HFFc6 (cell line): ENCODE measurements at regions not wholly inside any gene's neighbourhood (a gene's known extent, or its start where the extent isn't known, plus 50 kb on each side); places are given as distances from the start of the nearest gene placed in this dataset.

Experiments
- DNase-seq: peaks from one replicate; pipeline ENCODE4 v3.0.0-alpha.2; 2018
- H3K27ac Mint-ChIP-seq: 2 replicates; pipeline ENCODE4 v1.8.0; 2020; ENCODE audit warnings: mild to moderate bottlenecking, mixed read lengths
- H3K27me3 Mint-ChIP-seq: 2 replicates; pipeline ENCODE4 v1.8.0; 2021; ENCODE audit warnings: mild to moderate bottlenecking, moderate library complexity, mixed read lengths; ENCODE audit not compliant: insufficient read depth
- H3K36me3 Mint-ChIP-seq: 2 replicates; pipeline ENCODE4 v1.8.0; 2021; ENCODE audit warnings: low read depth, mixed read lengths
- H3K4me1 Mint-ChIP-seq: 2 replicates; pipeline ENCODE4 v1.8.0; 2020; ENCODE audit warnings: low read depth, mixed read lengths
- H3K4me3 Mint-ChIP-seq: 2 replicates; pipeline ENCODE4 v1.8.0; 2020; ENCODE audit warnings: mild to moderate bottlenecking, moderate library complexity, mixed read lengths
- H3K9me3 Mint-ChIP-seq: 2 replicates; pipeline ENCODE4 v1.8.0; 2020; ENCODE audit warnings: mild to moderate bottlenecking, mixed read lengths
- TF ChIP-seq, protein P1 (sequence below): fragments of 200-600 bp; sonication (generic); IDR thresholded peaks from 2 replicates; pipeline ENCODE4 v1.5.0; 2021; ENCODE audit warnings: antibody characterized with exemption, mild to moderate bottlenecking

DNA sequence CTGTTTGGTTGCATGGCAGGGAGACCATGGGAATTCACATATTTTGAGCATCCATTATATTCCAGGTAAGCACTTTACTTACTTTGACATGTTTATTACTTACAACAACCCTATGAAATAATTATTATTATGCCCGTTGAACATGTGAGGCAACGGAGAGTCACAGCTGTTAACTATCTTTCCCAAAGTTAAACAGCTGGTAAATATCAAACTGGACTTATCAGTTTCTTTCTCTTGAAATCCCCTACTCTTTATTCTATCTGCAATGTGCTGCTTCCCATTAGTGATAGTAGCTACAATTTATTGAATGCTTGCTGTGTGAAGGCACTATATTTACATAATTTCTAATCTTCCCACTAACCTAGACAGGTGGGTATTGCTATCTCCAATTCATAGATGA lies 847.7 kb upstream of the MAP3K7 start:
- Mint-ChIP-seq H3K9me3 (peaks cover 49% of the 10 kb centered on the region), H3K36me3 (no peaks in the 10 kb centered on the region), H3K27ac (no peak overlapping the region), H3K4me1 (no peaks in the 10 kb centered on the region), H3K4me3 (no peak overlapping the region), H3K27me3 (no peaks in the 10 kb centered on the region)
- TF ChIP-seq, protein P1, sequence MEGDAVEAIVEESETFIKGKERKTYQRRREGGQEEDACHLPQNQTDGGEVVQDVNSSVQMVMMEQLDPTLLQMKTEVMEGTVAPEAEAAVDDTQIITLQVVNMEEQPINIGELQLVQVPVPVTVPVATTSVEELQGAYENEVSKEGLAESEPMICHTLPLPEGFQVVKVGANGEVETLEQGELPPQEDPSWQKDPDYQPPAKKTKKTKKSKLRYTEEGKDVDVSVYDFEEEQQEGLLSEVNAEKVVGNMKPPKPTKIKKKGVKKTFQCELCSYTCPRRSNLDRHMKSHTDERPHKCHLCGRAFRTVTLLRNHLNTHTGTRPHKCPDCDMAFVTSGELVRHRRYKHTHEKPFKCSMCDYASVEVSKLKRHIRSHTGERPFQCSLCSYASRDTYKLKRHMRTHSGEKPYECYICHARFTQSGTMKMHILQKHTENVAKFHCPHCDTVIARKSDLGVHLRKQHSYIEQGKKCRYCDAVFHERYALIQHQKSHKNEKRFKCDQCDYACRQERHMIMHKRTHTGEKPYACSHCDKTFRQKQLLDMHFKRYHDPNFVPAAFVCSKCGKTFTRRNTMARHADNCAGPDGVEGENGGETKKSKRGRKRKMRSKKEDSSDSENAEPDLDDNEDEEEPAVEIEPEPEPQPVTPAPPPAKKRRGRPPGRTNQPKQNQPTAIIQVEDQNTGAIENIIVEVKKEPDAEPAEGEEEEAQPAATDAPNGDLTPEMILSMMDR: no peak
- no peak for DNase-seq

GRCh38 chr6:91433660-91434534 lies 847.0 kb upstream of the MAP3K7 start:
- H3K4me3 Mint-ChIP-seq: no peak overlapping the region
- DNase-seq: no peak
- H3K36me3 Mint-ChIP-seq: no peaks in the 10 kb centered on the region
- H3K9me3 Mint-ChIP-seq: peaks cover 46% of the 10 kb centered on the region
- no peaks in the 10 kb centered on the region for H3K4me1 Mint-ChIP-seq
- TF ChIP-seq, protein P1: no peak
- H3K27me3 Mint-ChIP-seq: no peaks in the 10 kb centered on the region; the same call in 1 of the 2 replicates
- H3K27ac Mint-ChIP-seq: no peak overlapping the region

DNA sequence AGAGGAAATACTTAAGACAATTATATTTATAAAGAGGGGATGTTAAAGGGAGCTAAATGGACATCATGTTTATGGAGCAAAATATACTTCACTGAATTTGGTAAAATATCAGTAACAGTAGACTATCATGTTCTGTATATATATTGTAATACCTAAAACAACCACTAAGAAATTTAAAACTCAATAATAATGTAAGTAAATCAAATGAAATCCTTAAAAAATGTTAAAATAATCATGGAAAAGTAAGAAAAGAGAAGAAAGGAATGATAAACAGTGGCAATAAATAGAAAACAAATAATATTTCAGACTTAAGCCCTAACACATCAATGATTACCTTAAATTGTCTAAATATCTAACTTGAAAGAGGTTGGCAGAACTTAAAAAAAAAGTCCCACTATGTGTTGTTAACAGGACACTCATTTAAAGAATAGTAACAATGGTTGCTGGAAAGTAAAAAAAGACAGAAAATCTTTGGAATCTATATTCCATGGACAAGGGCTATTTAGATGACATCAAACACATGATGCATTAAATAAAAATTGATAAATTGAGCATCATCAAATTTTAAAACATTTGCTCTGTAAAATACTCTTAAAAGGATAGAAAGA lies 842.2 kb upstream of the MAP3K7 start:
- Mint-ChIP-seq H3K27ac (no peak overlapping the region), H3K9me3 (peaks cover 49% of the 10 kb centered on the region), H3K4me3 (no peak overlapping the region), H3K36me3 (no peaks in the 10 kb centered on the region), H3K27me3 (no peaks in the 10 kb centered on the region; the same call in 1 of the 2 replicates), H3K4me1 (no peaks in the 10 kb centered on the region)
- DNase-seq: no peak
- TF ChIP-seq, protein P1: peak; percentile 58

- Mint-ChIP-seq H3K4me1 (no peaks in the 10 kb centered on the region), H3K36me3 (no peaks in the 10 kb centered on the region), H3K27ac (no peak overlapping the region), H3K9me3 (peaks cover 43% of the 10 kb centered on the region), H3K27me3 (no peaks in the 10 kb centered on the region; the same call in 1 of the 2 replicates), H3K4me3 (no peak overlapping the region)
- TF ChIP-seq, protein P1: no peak
- DNase-seq: no peak
Measured at GRCh38 chr6:91428296-91428695, 841.4 kb upstream of the MAP3K7 start.

DNA sequence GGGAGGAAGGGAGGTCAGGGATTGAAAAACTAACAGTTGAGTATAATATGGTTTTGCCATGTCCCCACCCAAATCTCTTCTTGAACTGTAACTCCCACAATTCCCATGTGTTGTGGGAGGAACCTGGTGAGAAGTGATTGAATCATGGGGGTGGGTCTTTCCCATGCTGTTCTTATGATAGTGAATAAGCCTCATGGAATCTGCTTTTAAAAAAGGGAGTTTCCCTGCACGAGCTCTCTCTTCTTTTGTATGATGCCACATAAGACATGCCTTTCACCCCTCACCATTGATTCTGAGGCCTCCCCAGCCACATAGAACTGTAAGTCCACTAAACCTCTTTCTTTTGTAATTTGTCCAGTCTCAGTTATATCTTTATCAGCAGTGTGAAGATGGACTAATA lies 833.4 kb upstream of the MAP3K7 start:
- H3K9me3 Mint-ChIP-seq: peaks cover 51% of the 10 kb centered on the region
- TF ChIP-seq, protein P1: no peak
- no peaks in the 10 kb centered on the region for H3K4me1 Mint-ChIP-seq
- no peaks in the 10 kb centered on the region for H3K36me3 Mint-ChIP-seq
- no peak overlapping the region for H3K27ac Mint-ChIP-seq
- no peak overlapping the region for H3K4me3 Mint-ChIP-seq
- no peak for DNase-seq
- no peaks in the 10 kb centered on the region; the same call in 1 of the 2 replicates for H3K27me3 Mint-ChIP-seq
